ENCODE measurements at regions not wholly inside any gene's neighbourhood (a gene's known extent, or its start where the extent isn't known, plus 50 kb on each side); places are given as distances from the start of the nearest gene placed in this dataset.

- TF ChIP-seq CTCF (IDR thresholded peaks at IDR 0.05; ENCODE audit: insufficient read depth, low read depth, low read length), result no peak
- no peak for TF ChIP-seq EZH2 (IDR thresholded peaks at IDR 0.05; ENCODE audit: insufficient read depth, low read length)
Observed at GRCh38 chr16:52832771-52833170, 219.9 kb downstream of the CHD9NB start.

Measured in astrocyte (in vitro differentiated cells and primary cell).